ENCODE measurements at regions not wholly inside any gene's neighbourhood (a gene's known extent, or its start where the extent isn't known, plus 50 kb on each side); places are given as distances from the start of the nearest gene placed in this dataset.

DNA sequence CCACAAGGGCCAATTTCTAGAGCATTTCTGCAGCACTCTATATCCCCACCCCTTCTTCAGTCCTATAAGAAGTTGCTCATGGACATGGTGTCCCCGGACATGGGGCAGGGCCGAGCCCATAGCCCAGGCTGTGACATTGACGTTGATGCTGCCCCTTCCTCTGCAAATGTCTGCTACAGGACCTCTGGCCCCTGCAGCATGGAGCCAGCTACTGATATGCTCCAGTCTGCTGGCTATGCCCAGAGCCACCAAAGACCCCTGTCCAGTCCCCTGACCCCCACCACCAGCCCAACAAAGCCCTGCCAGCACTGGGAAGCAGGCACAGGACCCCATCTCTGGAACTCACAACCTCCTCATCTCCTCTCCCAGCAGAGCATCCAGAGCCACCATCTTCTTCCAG lies 120.1 kb upstream of the SMAD3 start:
- no peak for DNase-seq (ENCODE audit: low spot score)

DNA sequence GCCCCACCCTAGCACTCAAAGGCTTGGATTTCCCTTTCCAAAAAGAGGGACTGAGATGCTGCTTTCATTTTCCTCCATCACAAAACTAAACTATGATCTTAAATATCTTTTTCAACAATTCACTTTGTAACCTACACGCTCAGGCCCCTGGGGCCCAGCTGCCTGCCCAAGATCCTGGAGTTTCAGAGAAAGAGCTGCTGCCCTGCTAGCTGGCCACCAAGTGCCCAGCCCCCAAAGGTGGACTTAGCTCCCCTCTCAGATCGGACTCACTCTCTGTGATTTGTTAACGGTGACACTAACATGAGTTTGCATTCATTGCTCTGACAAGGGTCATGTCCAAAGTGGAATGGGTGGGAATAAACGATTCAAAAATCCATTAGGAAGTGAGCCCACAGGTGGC lies 119.6 kb upstream of the SMAD3 start:
- no peak for DNase-seq (ENCODE audit: low spot score)

GRCh38 chr15:66946578-66947164 lies 118.7 kb upstream of the SMAD3 start:
- peak; percentile 74 for DNase-seq (ENCODE audit: low spot score)

DNA sequence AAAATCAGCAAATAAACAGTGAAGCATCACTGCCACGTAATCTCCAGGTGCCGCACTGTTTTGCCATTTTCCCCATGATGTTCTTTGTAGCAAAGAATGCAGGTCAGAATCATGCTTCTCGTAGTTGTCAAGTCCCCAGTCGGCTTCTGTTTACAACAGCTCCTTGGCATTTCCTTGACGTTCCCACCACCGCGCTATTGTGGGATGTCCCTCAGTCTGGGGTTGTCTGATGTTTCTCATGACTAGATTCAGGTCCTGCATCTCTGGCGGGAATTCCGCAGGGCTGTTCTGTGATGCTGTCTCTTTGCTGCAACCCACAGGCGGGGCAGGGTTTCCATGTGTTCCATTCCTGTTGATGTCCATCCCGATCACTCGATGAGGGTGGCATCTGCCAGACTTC lies 117.9 kb upstream of the SMAD3 start:
- no peak for DNase-seq (ENCODE audit: low spot score)

GRCh38 chr15:66948294-66948693 lies 117.1 kb upstream of the SMAD3 start:
- no peak for DNase-seq (ENCODE audit: low spot score)

- no peak for DNase-seq (ENCODE audit: low spot score)
Measured at GRCh38 chr15:66950114-66950513, 115.3 kb upstream of the SMAD3 start.

DNA sequence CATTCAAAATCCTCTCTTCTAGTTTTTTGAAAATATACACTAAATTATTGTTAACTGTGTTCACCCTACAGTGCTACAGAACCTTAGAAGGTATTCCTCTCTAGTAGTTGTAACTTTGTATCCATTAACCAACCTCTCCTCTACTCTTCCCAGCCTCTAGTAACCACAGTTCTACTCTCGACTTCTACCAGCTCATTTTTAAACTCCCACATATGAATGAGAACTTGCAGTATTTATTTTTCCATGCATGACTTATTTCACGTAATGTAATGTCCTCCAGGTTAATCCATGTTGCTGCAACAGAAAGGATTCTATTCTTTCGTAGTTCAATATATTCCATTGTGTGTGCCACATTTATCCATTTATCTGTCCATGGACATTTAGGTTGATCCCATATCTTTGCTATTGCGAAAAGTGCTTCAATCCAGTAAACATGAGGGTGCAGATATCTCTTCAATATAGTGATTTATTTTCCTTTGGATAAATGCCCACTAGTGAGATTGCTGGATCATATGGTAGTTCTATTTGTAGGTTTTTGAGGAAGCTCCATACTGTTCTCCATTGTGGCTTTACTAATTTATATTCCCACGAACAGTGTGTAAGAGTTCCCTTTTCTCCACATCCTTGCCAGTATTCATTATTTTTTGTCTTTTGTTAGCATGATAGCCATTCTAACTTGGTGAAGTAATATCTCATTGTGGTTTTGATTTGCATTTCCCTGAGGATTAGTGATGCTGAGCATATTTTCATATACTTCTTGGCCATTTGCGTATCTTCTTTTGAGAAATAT lies 113.7 kb upstream of the SMAD3 start:
- no peak for DNase-seq (ENCODE audit: low spot score)

- DNase-seq (ENCODE audit: low spot score), result no peak
Measured at GRCh38 chr15:66952756-66953522, 112.5 kb upstream of the SMAD3 start.

GRCh38 chr15:66953523-66954229 lies 111.7 kb upstream of the SMAD3 start:
- no peak for DNase-seq (ENCODE audit: low spot score)

DNA sequence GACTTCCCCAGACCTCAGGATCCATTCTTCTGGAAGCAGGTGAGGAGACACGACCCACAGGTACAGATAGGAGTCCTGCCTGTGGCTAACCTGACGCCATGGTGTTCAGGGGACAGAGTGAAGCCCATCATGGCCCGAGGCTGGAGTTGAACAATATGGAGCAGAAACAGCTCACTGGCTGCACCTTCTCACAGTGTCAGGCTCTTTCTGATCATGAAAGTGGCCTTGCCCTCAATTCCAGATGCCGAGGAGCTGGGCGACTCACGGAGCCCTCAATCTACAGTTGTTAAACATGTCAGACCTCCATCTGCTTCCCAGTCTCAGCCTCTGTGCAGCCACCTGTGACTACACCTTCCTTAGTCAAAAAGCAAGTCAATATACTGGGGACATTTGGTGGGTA lies 110.8 kb upstream of the SMAD3 start:
- DNase-seq (ENCODE audit: low spot score), result no peak

- DNase-seq (ENCODE audit: low spot score), result no peak
Measured at GRCh38 chr15:66955001-66955516, 110.3 kb upstream of the SMAD3 start.

GRCh38 chr15:66955871-66956585 lies 109.4 kb upstream of the SMAD3 start:
- DNase-seq (ENCODE audit: low spot score), result no peak

GRCh38 chr15:66956672-66957430 lies 108.6 kb upstream of the SMAD3 start:
- DNase-seq (ENCODE audit: low spot score), result no peak

DNA sequence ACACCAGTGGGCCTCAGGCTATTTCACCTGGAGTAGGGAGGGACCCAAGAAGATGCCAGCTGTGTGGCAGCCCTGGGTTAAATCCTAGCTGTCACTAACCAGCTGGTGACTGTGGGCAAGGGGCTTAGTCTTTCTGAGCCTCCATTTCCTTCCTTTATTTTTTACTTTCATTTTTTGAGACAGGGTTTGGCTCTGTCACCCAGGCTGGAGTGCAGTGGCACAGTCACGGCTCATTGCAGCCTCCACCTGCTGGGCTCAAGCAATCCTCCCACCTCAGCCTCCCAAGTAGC lies 108.0 kb upstream of the SMAD3 start:
- no peak for DNase-seq (ENCODE audit: low spot score)

- no peak for DNase-seq (ENCODE audit: low spot score)
Measured at GRCh38 chr15:66959066-66959465, 106.3 kb upstream of the SMAD3 start.

DNA sequence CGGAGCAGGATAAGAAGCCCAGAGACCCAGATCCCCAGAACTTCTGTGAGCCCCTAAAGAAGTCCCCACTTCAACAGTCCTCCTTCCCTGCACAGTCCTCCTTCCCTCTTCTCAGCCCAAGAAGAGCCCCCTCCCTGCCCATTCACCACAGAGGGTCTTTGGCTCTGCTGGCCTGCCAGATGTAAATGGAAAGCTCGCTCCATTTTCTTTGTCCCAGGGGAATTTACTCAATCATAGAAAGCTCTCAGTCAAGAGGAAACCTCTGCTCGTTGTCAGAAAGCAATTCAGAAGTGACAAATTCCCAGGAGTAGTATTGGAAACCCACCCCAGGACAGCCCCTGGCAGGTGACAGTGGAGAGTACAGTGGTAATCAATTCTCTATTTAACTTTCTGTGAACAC lies 105.5 kb upstream of the SMAD3 start:
- DNase-seq (ENCODE audit: low spot score), result no peak

DNA sequence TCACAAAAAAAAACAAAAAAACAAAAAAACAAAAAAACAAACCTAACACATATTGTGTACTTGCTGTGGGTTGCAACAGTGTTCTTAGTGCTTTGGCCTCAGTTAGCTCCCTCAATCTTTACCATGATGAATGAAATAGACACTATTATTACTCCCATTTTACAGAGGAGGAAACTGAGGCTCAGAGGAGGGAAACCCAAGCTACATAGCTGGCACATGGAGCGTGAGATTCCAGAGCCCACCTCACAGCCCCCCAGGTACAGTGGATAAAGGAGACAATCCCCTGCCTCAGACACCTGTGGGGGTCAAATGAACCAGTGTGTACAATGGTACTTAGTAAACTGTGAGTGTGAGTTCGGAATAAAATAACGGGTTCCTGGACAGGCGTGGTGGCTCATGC lies 104.9 kb upstream of the SMAD3 start:
- no peak for DNase-seq (ENCODE audit: low spot score)

DNA sequence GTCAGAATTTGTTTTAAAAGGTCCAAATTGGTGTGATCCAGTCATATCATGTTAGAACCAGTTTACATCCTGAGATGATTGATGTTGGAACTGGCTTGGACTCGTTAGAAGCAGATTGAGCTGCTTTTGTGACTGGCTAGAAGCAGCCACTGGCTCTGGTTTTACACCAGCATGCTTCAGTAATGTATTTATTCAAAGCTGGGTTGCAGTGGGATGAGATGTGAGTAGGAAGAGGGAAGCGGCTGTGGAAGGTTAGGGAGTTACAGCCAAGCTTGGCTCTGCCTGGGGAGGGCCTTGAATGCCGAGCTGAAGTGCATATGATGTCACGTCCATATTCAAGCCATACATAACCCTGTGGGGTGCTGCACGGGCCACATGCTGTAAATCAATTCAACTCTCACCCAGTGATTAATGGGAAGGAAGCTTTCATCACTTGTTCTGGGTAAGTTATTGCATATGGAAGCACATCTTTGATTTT lies 104.0 kb upstream of the SMAD3 start:
- no peak for DNase-seq (ENCODE audit: low spot score)

- no peak for DNase-seq (ENCODE audit: low spot score)
Measured at GRCh38 chr15:66961901-66962300, 103.5 kb upstream of the SMAD3 start.

- DNase-seq (ENCODE audit: low spot score), result no peak
Measured at GRCh38 chr15:66962522-66962921, 102.9 kb upstream of the SMAD3 start.

DNA sequence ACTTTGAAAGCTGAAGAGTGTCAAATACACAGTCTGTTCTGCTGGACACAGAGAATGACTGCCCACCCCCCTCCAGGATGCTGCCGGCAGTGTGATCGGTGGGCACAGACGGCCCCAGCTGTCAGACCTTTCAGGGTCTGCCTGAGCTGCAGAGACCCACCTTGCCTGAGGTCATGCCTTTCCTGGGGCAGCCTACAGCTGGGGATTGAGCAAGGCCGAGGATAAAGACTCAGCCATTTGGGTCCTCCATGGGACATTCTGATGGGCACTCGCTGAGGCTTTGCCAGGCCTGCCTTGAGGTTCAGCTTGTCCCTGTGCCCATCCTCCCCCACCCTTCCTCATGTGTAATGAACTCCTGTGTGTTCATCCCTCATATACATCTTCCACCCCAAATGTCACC lies 102.3 kb upstream of the SMAD3 start:
- DNase-seq (ENCODE audit: low spot score), result no peak

Measured in umbilical cord (tissue), 1 donor.